ENCODE measurements at regions not wholly inside any gene's neighbourhood (a gene's known extent, or its start where the extent isn't known, plus 50 kb on each side); places are given as distances from the start of the nearest gene placed in this dataset.

DNA sequence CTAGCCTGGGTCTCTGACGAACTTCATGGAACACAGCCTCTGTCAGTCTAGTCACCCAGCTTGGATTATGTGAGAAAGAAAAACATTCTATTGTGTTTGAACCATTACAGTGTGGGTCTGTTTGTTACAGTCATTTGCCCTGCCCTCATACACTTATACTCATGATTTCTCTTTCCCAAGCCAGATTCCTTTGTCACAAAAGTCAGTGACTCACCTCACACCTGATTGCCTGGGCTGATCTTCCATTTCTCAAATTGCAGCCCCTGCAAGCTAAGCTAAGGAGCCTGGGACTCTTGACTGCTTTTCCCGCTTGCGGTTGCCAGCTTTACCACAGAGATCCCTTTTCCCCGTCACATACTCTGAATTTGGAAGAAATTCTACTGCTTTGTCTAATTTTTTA lies 395.9 kb downstream of the SAMD5 start:
- TF ChIP-seq ZNF263 (CRISPR knock-in tag; IDR thresholded peaks at IDR 0.05; ENCODE audit: low read depth) = no peak
- TF ChIP-seq, protein P1, sequence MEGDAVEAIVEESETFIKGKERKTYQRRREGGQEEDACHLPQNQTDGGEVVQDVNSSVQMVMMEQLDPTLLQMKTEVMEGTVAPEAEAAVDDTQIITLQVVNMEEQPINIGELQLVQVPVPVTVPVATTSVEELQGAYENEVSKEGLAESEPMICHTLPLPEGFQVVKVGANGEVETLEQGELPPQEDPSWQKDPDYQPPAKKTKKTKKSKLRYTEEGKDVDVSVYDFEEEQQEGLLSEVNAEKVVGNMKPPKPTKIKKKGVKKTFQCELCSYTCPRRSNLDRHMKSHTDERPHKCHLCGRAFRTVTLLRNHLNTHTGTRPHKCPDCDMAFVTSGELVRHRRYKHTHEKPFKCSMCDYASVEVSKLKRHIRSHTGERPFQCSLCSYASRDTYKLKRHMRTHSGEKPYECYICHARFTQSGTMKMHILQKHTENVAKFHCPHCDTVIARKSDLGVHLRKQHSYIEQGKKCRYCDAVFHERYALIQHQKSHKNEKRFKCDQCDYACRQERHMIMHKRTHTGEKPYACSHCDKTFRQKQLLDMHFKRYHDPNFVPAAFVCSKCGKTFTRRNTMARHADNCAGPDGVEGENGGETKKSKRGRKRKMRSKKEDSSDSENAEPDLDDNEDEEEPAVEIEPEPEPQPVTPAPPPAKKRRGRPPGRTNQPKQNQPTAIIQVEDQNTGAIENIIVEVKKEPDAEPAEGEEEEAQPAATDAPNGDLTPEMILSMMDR (IDR thresholded peaks at IDR 0.05) = no peak
